ENCODE measurements at regions not wholly inside any gene's neighbourhood (a gene's known extent, or its start where the extent isn't known, plus 50 kb on each side); places are given as distances from the start of the nearest gene placed in this dataset.

- TF ChIP-seq CTCF (conservative IDR thresholded peaks at IDR 0.05) = no peak
- TF ChIP-seq EZH2 (IDR thresholded peaks at IDR 0.05; ENCODE audit: low read depth) = no peak
Measured at GRCh38 chr4:92101737-92102172, 202.0 kb upstream of the GRID2 start.

Data from PC-9 (cell line).